Liver (tissue), 8 donors: ENCODE measurements at regions not wholly inside any gene's neighbourhood (a gene's known extent, or its start where the extent isn't known, plus 50 kb on each side); places are given as distances from the start of the nearest gene placed in this dataset.

Experiments used
- DNase-seq: peaks from one replicate; pipeline ENCODE4 v3.0.0-alpha.2; 2017; ENCODE audit warnings: low spot score
- H3K27ac ChIP-seq, 2 donors: one replicate each; pipeline ENCODE4 v1.7.0; 2013; ENCODE audit warnings: inconsistent platforms in 2 of 2, low read length in 2 of 2, control low read depth in 1 of 2, low read depth in 1 of 2, mild to moderate bottlenecking in 1 of 2
- H3K27me3 ChIP-seq, 4 donors: one replicate each; pipeline versions ENCODE4 v1.6.1 to v1.7.0; 2013; ENCODE audit warnings: low read length in 3 of 4, inconsistent platforms in 1 of 4, mild to moderate bottlenecking in 1 of 4, moderate library complexity in 1 of 4; ENCODE audit not compliant: control insufficient read depth in 4 of 4, insufficient read depth in 4 of 4
- H3K36me3 ChIP-seq, 4 donors: one replicate each; pipeline versions ENCODE4 v1.6.1 to v1.7.0; 2013; ENCODE audit warnings: low read length in 3 of 4, mild to moderate bottlenecking in 3 of 4, low read depth in 1 of 4, moderate library complexity in 1 of 4; ENCODE audit not compliant: control insufficient read depth in 4 of 4, insufficient read depth in 3 of 4
- H3K4me1 ChIP-seq, 4 donors: one replicate each; pipeline versions ENCODE4 v1.6.1 to v1.7.0; 2013; ENCODE audit warnings: low read length in 3 of 4, mild to moderate bottlenecking in 3 of 4, moderate library complexity in 1 of 4; ENCODE audit not compliant: control insufficient read depth in 4 of 4, insufficient read depth in 4 of 4
- H3K4me3 ChIP-seq, 3 donors: one replicate each; pipeline versions ENCODE4 v1.6.1 to v1.7.0; 2013; ENCODE audit warnings: low read length in 3 of 3, control low read depth in 1 of 3, low read depth in 1 of 3, mild to moderate bottlenecking in 1 of 3
- H3K9ac ChIP-seq, 2 donors: one replicate each; pipeline ENCODE4 v1.7.0; 2013; ENCODE audit warnings: low read length in 2 of 2, mild to moderate bottlenecking in 2 of 2, moderate library complexity in 2 of 2, control low read depth in 1 of 2, low read depth in 1 of 2
- H3K9me3 ChIP-seq, 4 donors: one replicate each; pipeline versions ENCODE4 v1.6.1 to v1.7.0; 2013; ENCODE audit warnings: low read length in 3 of 4; ENCODE audit not compliant: control insufficient read depth in 4 of 4
- EGR1 ChIP-seq, 2 donors: IDR thresholded peaks; 2 replicates each; pipeline ENCODE4 v1.6.1; 2016 to 2018; ENCODE audit warnings: antibody characterized with exemption in 2 of 2, low read depth in 2 of 2
- FOXA1 ChIP-seq: IDR thresholded peaks from 2 replicates; pipeline ENCODE4 v1.6.1; 2016; ENCODE audit warnings: antibody characterized with exemption
- FOXA2 ChIP-seq: IDR thresholded peaks from 2 replicates; pipeline ENCODE4 v1.6.1; 2016; ENCODE audit warnings: antibody characterized with exemption
- GABPA ChIP-seq, 2 donors: IDR thresholded peaks in 1 of 2; conservative IDR thresholded peaks in 1 of 2; 2 replicates each; pipeline ENCODE4 v1.6.1; 2016; ENCODE audit warnings: antibody characterized with exemption in 2 of 2, mild to moderate bottlenecking in 1 of 2, moderate library complexity in 1 of 2
- HNF4A ChIP-seq, 2 donors: conservative IDR thresholded peaks; 2 replicates each; pipeline ENCODE4 v1.6.1; 2016; ENCODE audit warnings: antibody characterized with exemption in 2 of 2, mild to moderate bottlenecking in 2 of 2
- JUND ChIP-seq, 2 donors: IDR thresholded peaks; 2 replicates each; pipeline ENCODE4 v1.6.1; 2016; ENCODE audit warnings: antibody characterized with exemption in 2 of 2
- NR2F2 ChIP-seq: IDR thresholded peaks from 2 replicates; pipeline ENCODE4 v1.6.1; 2016; ENCODE audit warnings: antibody characterized with exemption
- RAD21 ChIP-seq, 2 donors: IDR thresholded peaks; 2 replicates each; pipeline ENCODE4 v1.6.1; 2016; ENCODE audit warnings: antibody characterized with exemption in 2 of 2, mild to moderate bottlenecking in 2 of 2
- RXRA ChIP-seq, 2 donors: IDR thresholded peaks; 2 replicates each; pipeline ENCODE4 v1.6.1; 2017 to 2018; ENCODE audit warnings: antibody characterized with exemption in 2 of 2, mild to moderate bottlenecking in 1 of 2
- SP1 ChIP-seq: IDR thresholded peaks from 2 replicates; pipeline ENCODE4 v1.6.1; 2018; ENCODE audit warnings: antibody characterized with exemption, mild to moderate bottlenecking
- YY1 ChIP-seq: IDR thresholded peaks from 2 replicates; pipeline ENCODE4 v1.6.1; 2016; ENCODE audit warnings: antibody characterized with exemption, mild to moderate bottlenecking
- WGBS: extraction: QIAGEN DNeasy Blood & Tissue Kit; methylation state at CpG from one replicate; pipeline ENCODE4 v1.1.7; 2013; 5-methylcytosine and 5-hydroxymethylcytosine counted together
- TF ChIP-seq, protein P1 (sequence below): fragments of 150-350 bp; IDR thresholded peaks from 2 replicates; pipeline ENCODE4 v1.5.1; 2017; ENCODE audit warnings: improper control_type of control experiment, low read depth, low read length; ENCODE audit not compliant: missing input control
- TF ChIP-seq, protein P2 (sequence below): IDR thresholded peaks from 2 replicates; pipeline ENCODE4 v1.6.1; 2016; ENCODE audit warnings: antibody characterized with exemption
- TF ChIP-seq, protein P3 (sequence below): IDR thresholded peaks from 2 replicates; pipeline ENCODE4 v1.6.1; 2016; ENCODE audit warnings: antibody characterized with exemption
- TF ChIP-seq, protein P4 (sequence below): IDR thresholded peaks from 2 replicates; pipeline ENCODE4 v1.6.1; 2016; ENCODE audit warnings: antibody characterized with exemption, mild to moderate bottlenecking
- TF ChIP-seq, protein P5 (sequence below): IDR thresholded peaks from 2 replicates; pipeline ENCODE4 v1.6.1; 2016; ENCODE audit warnings: antibody characterized with exemption
- donor health status: healthy.
- donor health status: healthy.
- donor health status: healthy.
- donor health status: healthy.
- donor health status: healthy.

DNA sequence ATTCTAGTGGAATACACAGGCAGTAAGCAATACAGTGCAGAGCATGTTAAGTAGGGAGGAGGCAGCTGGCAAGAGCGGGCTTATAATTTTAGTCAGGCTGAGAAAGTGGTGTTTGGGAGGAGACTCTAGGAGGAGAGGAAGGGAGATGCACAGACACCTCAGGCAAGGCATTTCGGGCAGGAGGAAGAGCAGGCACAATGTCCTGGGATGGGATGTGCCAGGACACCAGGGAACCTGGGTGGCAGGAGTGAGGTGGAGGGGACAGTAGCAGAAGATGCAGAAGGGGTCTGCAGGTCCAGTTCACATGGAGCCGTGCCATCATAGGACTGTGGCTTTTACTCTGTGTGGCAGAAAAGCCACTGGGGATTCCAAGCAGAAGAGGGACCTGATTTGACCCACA, 143.7 kb upstream of the FSTL4 start:
- no peaks in the 10 kb centered on the region for H3K4me1 ChIP-seq
- TF ChIP-seq, protein P1, sequence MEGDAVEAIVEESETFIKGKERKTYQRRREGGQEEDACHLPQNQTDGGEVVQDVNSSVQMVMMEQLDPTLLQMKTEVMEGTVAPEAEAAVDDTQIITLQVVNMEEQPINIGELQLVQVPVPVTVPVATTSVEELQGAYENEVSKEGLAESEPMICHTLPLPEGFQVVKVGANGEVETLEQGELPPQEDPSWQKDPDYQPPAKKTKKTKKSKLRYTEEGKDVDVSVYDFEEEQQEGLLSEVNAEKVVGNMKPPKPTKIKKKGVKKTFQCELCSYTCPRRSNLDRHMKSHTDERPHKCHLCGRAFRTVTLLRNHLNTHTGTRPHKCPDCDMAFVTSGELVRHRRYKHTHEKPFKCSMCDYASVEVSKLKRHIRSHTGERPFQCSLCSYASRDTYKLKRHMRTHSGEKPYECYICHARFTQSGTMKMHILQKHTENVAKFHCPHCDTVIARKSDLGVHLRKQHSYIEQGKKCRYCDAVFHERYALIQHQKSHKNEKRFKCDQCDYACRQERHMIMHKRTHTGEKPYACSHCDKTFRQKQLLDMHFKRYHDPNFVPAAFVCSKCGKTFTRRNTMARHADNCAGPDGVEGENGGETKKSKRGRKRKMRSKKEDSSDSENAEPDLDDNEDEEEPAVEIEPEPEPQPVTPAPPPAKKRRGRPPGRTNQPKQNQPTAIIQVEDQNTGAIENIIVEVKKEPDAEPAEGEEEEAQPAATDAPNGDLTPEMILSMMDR, result no peak
- TF ChIP-seq, protein P2, sequence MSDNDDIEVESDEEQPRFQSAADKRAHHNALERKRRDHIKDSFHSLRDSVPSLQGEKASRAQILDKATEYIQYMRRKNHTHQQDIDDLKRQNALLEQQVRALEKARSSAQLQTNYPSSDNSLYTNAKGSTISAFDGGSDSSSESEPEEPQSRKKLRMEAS, result no peak
- no peak for TF ChIP-seq RXRA (IDR thresholded peaks at IDR 0.05)
- TF ChIP-seq EGR1 (IDR thresholded peaks at IDR 0.05; ENCODE audit: low read depth in 2 of 2), result no peak
- no peak for TF ChIP-seq GABPA (IDR thresholded peaks at IDR 0.05 in 1 of 2, conservative IDR thresholded peaks at IDR 0.05 in 1 of 2)
- TF ChIP-seq FOXA1, result no peak
- no peak for TF ChIP-seq JUND (IDR thresholded peaks at IDR 0.05)
- TF ChIP-seq, protein P3, sequence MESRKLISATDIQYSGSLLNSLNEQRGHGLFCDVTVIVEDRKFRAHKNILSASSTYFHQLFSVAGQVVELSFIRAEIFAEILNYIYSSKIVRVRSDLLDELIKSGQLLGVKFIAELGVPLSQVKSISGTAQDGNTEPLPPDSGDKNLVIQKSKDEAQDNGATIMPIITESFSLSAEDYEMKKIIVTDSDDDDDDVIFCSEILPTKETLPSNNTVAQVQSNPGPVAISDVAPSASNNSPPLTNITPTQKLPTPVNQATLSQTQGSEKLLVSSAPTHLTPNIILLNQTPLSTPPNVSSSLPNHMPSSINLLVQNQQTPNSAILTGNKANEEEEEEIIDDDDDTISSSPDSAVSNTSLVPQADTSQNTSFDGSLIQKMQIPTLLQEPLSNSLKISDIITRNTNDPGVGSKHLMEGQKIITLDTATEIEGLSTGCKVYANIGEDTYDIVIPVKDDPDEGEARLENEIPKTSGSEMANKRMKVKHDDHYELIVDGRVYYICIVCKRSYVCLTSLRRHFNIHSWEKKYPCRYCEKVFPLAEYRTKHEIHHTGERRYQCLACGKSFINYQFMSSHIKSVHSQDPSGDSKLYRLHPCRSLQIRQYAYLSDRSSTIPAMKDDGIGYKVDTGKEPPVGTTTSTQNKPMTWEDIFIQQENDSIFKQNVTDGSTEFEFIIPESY, result no peak
- TF ChIP-seq YY1, result no peak
- no peak for TF ChIP-seq FOXA2
- TF ChIP-seq SP1, result no peak
- TF ChIP-seq, protein P4, sequence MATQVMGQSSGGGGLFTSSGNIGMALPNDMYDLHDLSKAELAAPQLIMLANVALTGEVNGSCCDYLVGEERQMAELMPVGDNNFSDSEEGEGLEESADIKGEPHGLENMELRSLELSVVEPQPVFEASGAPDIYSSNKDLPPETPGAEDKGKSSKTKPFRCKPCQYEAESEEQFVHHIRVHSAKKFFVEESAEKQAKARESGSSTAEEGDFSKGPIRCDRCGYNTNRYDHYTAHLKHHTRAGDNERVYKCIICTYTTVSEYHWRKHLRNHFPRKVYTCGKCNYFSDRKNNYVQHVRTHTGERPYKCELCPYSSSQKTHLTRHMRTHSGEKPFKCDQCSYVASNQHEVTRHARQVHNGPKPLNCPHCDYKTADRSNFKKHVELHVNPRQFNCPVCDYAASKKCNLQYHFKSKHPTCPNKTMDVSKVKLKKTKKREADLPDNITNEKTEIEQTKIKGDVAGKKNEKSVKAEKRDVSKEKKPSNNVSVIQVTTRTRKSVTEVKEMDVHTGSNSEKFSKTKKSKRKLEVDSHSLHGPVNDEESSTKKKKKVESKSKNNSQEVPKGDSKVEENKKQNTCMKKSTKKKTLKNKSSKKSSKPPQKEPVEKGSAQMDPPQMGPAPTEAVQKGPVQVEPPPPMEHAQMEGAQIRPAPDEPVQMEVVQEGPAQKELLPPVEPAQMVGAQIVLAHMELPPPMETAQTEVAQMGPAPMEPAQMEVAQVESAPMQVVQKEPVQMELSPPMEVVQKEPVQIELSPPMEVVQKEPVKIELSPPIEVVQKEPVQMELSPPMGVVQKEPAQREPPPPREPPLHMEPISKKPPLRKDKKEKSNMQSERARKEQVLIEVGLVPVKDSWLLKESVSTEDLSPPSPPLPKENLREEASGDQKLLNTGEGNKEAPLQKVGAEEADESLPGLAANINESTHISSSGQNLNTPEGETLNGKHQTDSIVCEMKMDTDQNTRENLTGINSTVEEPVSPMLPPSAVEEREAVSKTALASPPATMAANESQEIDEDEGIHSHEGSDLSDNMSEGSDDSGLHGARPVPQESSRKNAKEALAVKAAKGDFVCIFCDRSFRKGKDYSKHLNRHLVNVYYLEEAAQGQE, result no peak
- TF ChIP-seq, protein P5, sequence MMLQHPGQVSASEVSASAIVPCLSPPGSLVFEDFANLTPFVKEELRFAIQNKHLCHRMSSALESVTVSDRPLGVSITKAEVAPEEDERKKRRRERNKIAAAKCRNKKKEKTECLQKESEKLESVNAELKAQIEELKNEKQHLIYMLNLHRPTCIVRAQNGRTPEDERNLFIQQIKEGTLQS, result no peak
- no peak for TF ChIP-seq RAD21 (IDR thresholded peaks at IDR 0.05)
- TF ChIP-seq HNF4A (conservative IDR thresholded peaks at IDR 0.05), result no peak
- no peak for TF ChIP-seq NR2F2
- peaks cover 0 to 8% (median 0%) of the 10 kb centered on the region in 4 donors for H3K27me3 ChIP-seq
- no peaks in the 10 kb centered on the region for H3K9me3 ChIP-seq
- no peak overlapping the region for H3K27ac ChIP-seq
- peak; percentile 16 for DNase-seq
- WGBS, result 80% methylated on average over 3 of the region's 3 CpGs
- no peaks in the 10 kb centered on the region for H3K36me3 ChIP-seq
- no peak overlapping the region for H3K4me3 ChIP-seq
- H3K9ac ChIP-seq, result no peak overlapping the region

DNA sequence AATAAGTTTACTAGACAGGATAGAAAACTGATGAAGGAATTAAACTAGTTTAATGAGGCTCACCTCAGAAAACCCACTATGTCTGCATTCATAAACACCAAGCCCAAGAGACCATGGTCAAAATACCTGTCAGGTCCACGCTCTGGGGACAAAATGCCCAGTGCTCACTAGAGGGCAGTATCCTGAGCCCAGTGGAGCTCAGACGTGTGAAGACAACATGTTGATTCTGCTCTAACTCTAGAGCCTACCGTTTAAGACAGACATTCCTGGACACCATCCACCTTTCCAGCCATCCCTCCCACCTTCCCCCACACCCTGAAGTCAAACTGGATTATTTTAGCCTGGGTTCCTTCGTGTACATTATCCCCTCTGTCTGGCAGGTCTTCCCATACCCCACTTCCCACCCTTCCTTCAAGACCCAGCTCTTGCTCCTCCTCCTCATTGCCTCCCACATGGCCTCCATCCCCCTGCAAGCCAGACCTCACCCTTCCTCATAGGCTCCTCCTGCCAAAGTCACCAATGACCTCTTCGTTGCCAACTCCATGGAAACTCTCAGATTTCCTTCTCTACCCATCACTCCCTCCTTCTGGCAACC, 142.3 kb upstream of the FSTL4 start:
- H3K4me3 ChIP-seq, result no peak overlapping the region
- H3K36me3 ChIP-seq, result no peaks in the 10 kb centered on the region
- peak; percentile 40 for DNase-seq
- H3K9ac ChIP-seq, result no peak overlapping the region
- no peaks in the 10 kb centered on the region for H3K4me1 ChIP-seq
- H3K27ac ChIP-seq, result no peak overlapping the region
- no peaks in the 10 kb centered on the region for H3K9me3 ChIP-seq
- peaks cover 0 to 8% (median 0%) of the 10 kb centered on the region in 4 donors for H3K27me3 ChIP-seq
- 26% methylated on average over 5 of the region's 5 CpGs for WGBS
- peak; percentile 72 to 82 for TF ChIP-seq RAD21 (IDR thresholded peaks at IDR 0.05)
- TF ChIP-seq FOXA1, result no peak
- TF ChIP-seq, protein P1, result peak; percentile 65
